ENCODE measurements at regions not wholly inside any gene's neighbourhood (a gene's known extent, or its start where the extent isn't known, plus 50 kb on each side); places are given as distances from the start of the nearest gene placed in this dataset.

DNA sequence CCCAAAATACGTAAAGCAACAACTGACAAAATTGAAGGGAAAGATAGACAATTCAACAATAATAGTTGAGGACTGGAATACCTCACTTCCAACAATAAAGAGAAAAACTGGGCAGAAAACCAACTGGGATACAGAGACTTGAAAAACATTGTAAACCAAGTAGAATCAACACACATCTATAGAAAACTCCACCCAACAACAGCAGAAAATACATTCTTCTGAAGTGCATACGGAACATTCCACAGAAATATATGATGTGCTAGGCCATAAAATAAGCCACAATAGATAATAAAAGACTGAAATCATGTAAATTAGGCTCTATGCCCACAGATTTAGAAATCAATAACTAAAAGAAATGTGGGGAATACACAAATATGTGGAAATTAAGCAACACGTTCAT is 98.4 kb upstream of the THBS1 start:
- H3K4me3 ChIP-seq (ENCODE audit: low read depth, low read length): no peak overlapping the region
- TF ChIP-seq, protein P1, sequence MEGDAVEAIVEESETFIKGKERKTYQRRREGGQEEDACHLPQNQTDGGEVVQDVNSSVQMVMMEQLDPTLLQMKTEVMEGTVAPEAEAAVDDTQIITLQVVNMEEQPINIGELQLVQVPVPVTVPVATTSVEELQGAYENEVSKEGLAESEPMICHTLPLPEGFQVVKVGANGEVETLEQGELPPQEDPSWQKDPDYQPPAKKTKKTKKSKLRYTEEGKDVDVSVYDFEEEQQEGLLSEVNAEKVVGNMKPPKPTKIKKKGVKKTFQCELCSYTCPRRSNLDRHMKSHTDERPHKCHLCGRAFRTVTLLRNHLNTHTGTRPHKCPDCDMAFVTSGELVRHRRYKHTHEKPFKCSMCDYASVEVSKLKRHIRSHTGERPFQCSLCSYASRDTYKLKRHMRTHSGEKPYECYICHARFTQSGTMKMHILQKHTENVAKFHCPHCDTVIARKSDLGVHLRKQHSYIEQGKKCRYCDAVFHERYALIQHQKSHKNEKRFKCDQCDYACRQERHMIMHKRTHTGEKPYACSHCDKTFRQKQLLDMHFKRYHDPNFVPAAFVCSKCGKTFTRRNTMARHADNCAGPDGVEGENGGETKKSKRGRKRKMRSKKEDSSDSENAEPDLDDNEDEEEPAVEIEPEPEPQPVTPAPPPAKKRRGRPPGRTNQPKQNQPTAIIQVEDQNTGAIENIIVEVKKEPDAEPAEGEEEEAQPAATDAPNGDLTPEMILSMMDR (IDR thresholded peaks at IDR 0.05; ENCODE audit: insufficient read depth, low read depth, low read length, missing control alignments): no peak
- no peak for DNase-seq (ENCODE audit: low read depth)

DNA sequence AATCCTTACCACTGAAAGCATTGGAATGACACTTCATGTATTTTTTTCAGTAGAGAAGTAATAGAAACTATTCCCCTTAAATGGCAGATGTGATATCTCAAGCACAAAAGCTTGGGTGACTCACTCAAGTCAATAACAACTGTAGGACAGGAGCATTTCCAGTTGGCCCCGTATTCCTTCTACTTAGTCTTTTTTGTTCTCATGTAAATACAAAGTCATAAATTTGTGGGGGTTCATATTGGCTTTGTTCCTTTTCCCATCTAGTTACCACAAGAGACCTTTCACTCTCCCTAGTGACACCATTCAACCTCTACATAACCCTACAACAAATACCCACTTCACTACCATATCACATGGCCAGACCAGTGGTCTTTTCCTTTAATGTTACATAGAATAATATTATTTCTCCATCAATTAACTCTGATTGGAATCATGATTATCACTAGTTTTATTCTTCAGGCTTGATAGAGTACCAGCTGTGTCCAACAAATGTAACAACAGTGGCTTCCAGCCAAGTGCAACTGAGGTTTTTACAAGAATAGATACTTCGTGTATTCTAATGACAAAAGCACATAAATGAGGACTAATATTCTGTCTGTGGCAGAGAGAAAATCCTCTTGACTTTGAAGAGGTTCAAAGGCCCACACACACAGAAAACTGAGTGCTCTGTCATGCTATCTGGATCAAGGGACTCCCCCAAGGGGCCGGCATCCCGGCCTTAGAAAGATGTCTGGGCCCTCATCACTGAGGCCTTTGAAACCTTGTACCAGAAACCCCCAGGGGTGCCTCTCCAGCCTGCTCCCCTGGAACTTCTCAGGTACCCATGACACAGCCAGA is 94.0 kb upstream of the THBS1 start:
- TF ChIP-seq, protein P1 (IDR thresholded peaks at IDR 0.05; ENCODE audit: insufficient read depth, low read depth, low read length, missing control alignments): no peak
- no peak for DNase-seq (ENCODE audit: low read depth)
- H3K4me3 ChIP-seq (ENCODE audit: low read depth, low read length): no peak overlapping the region

DNA sequence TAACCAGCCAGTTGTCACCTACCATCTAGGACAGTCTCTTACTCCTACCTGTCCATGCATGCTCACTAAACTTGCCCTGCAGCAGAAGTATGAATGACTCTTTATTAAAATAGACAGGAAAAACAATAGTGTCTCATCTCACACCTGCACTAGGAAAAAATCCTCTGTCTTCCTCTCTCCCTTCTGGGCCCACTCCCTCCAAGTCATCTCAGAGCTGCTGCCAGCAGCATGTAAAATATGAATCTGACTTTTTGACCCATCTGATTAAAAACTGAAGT is 93.5 kb upstream of the THBS1 start:
- TF ChIP-seq, protein P1 (IDR thresholded peaks at IDR 0.05; ENCODE audit: insufficient read depth, low read depth, low read length, missing control alignments): no peak
- no peak for DNase-seq (ENCODE audit: low read depth)
- no peak overlapping the region for H3K4me3 ChIP-seq (ENCODE audit: low read depth, low read length)

DNA sequence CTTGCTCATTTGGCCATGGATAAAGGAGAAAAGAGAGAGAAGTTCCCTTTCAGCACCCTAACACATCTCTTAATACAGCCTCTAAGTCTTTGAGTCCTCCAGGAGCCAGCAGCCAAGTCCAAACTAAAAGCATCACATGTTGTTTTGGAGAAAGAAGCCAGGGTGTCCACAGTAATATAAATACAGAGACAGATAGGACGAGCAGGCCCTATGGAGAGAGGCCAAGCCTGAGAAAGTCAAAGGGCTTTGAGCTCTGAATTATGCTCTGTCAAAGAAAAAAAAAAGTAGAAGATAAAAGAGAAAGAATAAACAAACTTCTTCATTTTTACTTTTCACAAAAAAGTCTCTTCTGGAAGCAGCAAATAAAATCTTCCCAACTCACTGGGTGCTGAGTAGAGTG is 92.4 kb upstream of the THBS1 start:
- TF ChIP-seq, protein P1 (IDR thresholded peaks at IDR 0.05; ENCODE audit: insufficient read depth, low read depth, low read length, missing control alignments): no peak
- DNase-seq (ENCODE audit: low read depth): no peak
- no peak overlapping the region for H3K4me3 ChIP-seq (ENCODE audit: low read depth, low read length)

DNA sequence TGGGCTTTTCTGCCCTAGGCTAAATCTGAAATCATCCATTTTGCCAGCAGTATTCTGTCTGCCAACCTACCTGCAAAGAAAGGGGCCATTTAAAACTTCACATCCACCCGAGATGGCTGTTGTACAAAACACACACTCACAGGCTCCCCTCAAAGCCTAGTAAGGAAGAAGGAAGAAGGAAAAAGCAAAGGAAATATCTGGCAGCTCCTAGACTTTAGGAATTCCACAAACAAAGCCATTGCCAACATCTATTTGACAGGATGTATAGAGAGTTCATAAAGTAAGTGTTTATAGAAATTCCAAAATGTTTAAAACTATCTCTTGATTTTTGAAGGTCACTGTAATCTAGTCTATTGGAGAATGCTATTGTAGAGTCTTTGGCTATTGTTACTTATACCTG is 91.9 kb upstream of the THBS1 start:
- TF ChIP-seq, protein P1 (IDR thresholded peaks at IDR 0.05; ENCODE audit: insufficient read depth, low read depth, low read length, missing control alignments): no peak
- no peak overlapping the region for H3K4me3 ChIP-seq (ENCODE audit: low read depth, low read length)
- DNase-seq (ENCODE audit: low read depth): no peak

DNA sequence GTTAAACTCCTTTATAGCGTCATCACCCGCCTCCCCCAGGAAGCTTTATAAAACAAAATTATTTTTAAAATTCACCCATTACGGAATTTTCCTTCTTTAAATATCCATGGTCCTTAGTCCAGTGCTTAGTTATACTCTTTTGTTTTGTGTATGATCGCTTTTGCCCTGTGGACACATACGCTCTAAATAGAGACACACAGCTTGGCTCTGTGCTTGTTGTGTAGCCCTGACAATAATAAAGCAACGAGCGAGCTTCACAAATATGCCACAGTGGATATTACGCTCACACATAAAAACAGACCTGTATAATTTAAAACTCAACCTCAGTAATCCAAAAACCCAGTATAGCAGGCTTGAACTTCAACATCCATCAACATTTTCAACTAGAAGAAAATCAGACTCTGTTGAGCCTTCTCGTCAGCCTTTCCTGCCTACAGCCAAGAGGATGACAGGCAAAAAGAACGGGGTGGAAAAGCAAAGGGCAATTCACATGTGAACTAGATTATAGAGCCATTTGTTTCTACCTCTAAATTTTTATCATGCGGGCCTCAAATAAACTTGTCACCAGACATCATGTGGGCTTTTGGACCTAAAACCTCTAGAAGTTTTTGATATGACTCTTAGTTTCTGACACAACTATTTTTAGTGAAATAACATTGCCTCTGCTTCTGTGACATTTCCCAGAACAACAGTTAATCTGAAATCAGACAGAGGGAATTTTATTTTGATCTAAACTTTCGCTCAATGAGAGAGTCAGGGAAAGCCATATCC is 89.6 kb upstream of the THBS1 start:
- no peak for DNase-seq (ENCODE audit: low read depth)
- TF ChIP-seq, protein P1 (IDR thresholded peaks at IDR 0.05; ENCODE audit: insufficient read depth, low read depth, low read length, missing control alignments): no peak
- no peak overlapping the region for H3K4me3 ChIP-seq (ENCODE audit: low read depth, low read length)

Data from GM12865 (cell line).